ENCODE measurements at regions not wholly inside any gene's neighbourhood (a gene's known extent, or its start where the extent isn't known, plus 50 kb on each side); places are given as distances from the start of the nearest gene placed in this dataset.

- no peaks in the 10 kb centered on the region for H3K27me3 ChIP-seq
- TF ChIP-seq POLR2A (IDR thresholded peaks at IDR 0.05) (no peak), EP300 (IDR thresholded peaks at IDR 0.05) (no peak), CTCF (IDR thresholded peaks at IDR 0.05) (no peak), POLR2AphosphoS5 (IDR thresholded peaks at IDR 0.05) (no peak)
- no peaks in the 10 kb centered on the region for H3K9me3 ChIP-seq
- no peak for ATAC-seq
- no peaks in the 10 kb centered on the region for H3K4me1 ChIP-seq
- 44 to 82% methylated on average over 1 of the region's 1 CpG for WGBS, 2 donors (ENCODE audit: low coverage in 1 of 2)
- no peak overlapping the region for H3K27ac ChIP-seq
- no peaks in the 10 kb centered on the region for H3K36me3 ChIP-seq
- no peak overlapping the region for H3K4me3 ChIP-seq
Measured at GRCh38 chrX:57204306-57204705, 67.1 kb upstream of the SPIN2A start.

GRCh38 chrX:57211906-57212305 is 74.6 kb upstream of the FAAH2 start:
- ATAC-seq, result no peak
- WGBS, 2 donors (ENCODE audit: low coverage in 1 of 2), result no CpG with 5 or more reads among the region's 1 CpG
- no peak overlapping the region for H3K27ac ChIP-seq
- TF ChIP-seq CTCF (IDR thresholded peaks at IDR 0.05), result no peak
- H3K9me3 ChIP-seq, result no peaks in the 10 kb centered on the region
- H3K4me3 ChIP-seq, result no peak overlapping the region
- H3K36me3 ChIP-seq, result peaks cover 0 to 3% of the 10 kb centered on the region in 2 donors
- no peaks in the 10 kb centered on the region for H3K27me3 ChIP-seq
- H3K4me1 ChIP-seq, result no peaks in the 10 kb centered on the region

GRCh38 chrX:57227691-57228090 is 58.8 kb upstream of the FAAH2 start:
- no CpG with 5 or more reads among the region's 2 CpGs for WGBS, 2 donors (ENCODE audit: low coverage in 1 of 2)
- Histone ChIP-seq H3K4me3 (no peak overlapping the region), H3K9me3 (no peaks in the 10 kb centered on the region), H3K27ac (peak overlapping the region in 3 of 4 donors; percentile 7 to 47 (median 23)), H3K27me3 (no peaks in the 10 kb centered on the region), H3K36me3 (peaks cover 0 to 14% of the 10 kb centered on the region in 2 donors), H3K4me1 (no peaks in the 10 kb centered on the region)
- TF ChIP-seq EP300 (IDR thresholded peaks at IDR 0.05), result no peak
- TF ChIP-seq CTCF (IDR thresholded peaks at IDR 0.05), result no peak
- no peak for TF ChIP-seq POLR2AphosphoS5 (IDR thresholded peaks at IDR 0.05)
- TF ChIP-seq POLR2A (IDR thresholded peaks at IDR 0.05), result no peak
- ATAC-seq, result no peak

- Histone ChIP-seq H3K4me1 (no peaks in the 10 kb centered on the region), H3K4me3 (no peak overlapping the region), H3K27ac (no peak overlapping the region), H3K9me3 (no peaks in the 10 kb centered on the region), H3K27me3 (no peaks in the 10 kb centered on the region), H3K36me3 (no peaks in the 10 kb centered on the region)
- WGBS, 2 donors (ENCODE audit: low coverage in 1 of 2), result 20 to 46% methylated on average over 3 of the region's 3 CpGs
- no peak for TF ChIP-seq EP300 (IDR thresholded peaks at IDR 0.05)
- TF ChIP-seq POLR2AphosphoS5 (IDR thresholded peaks at IDR 0.05), result no peak
- TF ChIP-seq CTCF (IDR thresholded peaks at IDR 0.05), result no peak
- TF ChIP-seq POLR2A (IDR thresholded peaks at IDR 0.05), result no peak
- no peak for ATAC-seq
Measured at GRCh38 chrX:57232658-57233360, 53.7 kb upstream of the FAAH2 start.
